Ishikawa (cell line): ENCODE measurements at regions not wholly inside any gene's neighbourhood (a gene's known extent, or its start where the extent isn't known, plus 50 kb on each side); places are given as distances from the start of the nearest gene placed in this dataset.

Source experiments
- CEBPB ChIP-seq: IDR thresholded peaks from 2 replicates; pipeline ENCODE4 v1.6.1; 2012
- CREB1 ChIP-seq: IDR thresholded peaks from 2 replicates; pipeline ENCODE4 v1.6.1; 2012; ENCODE audit warnings: low read depth
- EGR1 ChIP-seq: IDR thresholded peaks from 2 replicates; pipeline ENCODE4 v1.6.1; 2012
- EP300 ChIP-seq: IDR thresholded peaks from 2 replicates; pipeline ENCODE4 v1.6.1; 2012; ENCODE audit warnings: borderline replicate concordance
- FOXM1 ChIP-seq: IDR thresholded peaks from 2 replicates; pipeline ENCODE4 v1.6.1; 2012; ENCODE audit warnings: low read depth, borderline replicate concordance
- NFIC ChIP-seq: IDR thresholded peaks from 2 replicates; pipeline ENCODE4 v1.6.1; 2012
- RAD21 ChIP-seq: IDR thresholded peaks from 2 replicates; pipeline ENCODE4 v1.6.1; 2012; ENCODE audit warnings: low read depth
- TAF1 ChIP-seq: IDR thresholded peaks from 2 replicates; pipeline ENCODE4 v1.6.1; 2012; ENCODE audit warnings: low read depth, mild to moderate bottlenecking
- TCF12 ChIP-seq: IDR thresholded peaks from 2 replicates; pipeline ENCODE4 v1.6.1; 2012; ENCODE audit warnings: low read depth
- TEAD4 ChIP-seq: IDR thresholded peaks from 2 replicates; pipeline ENCODE4 v1.6.1; 2012
- YY1 ChIP-seq: IDR thresholded peaks from 2 replicates; pipeline ENCODE4 v1.6.1; 2012; ENCODE audit warnings: low read depth
- ZBTB7A ChIP-seq: IDR thresholded peaks from 2 replicates; pipeline ENCODE4 v1.6.1; 2012; ENCODE audit warnings: low read depth
- TF ChIP-seq, protein P1 (sequence below): IDR thresholded peaks from 2 replicates; pipeline ENCODE4 v1.6.1; 2012; ENCODE audit warnings: low read depth, mild to moderate bottlenecking
- TF ChIP-seq, protein P2 (sequence below): IDR thresholded peaks from 2 replicates; pipeline ENCODE4 v1.6.1; 2012
- TF ChIP-seq, protein P3 (sequence below): IDR thresholded peaks from 2 replicates; pipeline ENCODE4 v1.6.1; 2012

DNA sequence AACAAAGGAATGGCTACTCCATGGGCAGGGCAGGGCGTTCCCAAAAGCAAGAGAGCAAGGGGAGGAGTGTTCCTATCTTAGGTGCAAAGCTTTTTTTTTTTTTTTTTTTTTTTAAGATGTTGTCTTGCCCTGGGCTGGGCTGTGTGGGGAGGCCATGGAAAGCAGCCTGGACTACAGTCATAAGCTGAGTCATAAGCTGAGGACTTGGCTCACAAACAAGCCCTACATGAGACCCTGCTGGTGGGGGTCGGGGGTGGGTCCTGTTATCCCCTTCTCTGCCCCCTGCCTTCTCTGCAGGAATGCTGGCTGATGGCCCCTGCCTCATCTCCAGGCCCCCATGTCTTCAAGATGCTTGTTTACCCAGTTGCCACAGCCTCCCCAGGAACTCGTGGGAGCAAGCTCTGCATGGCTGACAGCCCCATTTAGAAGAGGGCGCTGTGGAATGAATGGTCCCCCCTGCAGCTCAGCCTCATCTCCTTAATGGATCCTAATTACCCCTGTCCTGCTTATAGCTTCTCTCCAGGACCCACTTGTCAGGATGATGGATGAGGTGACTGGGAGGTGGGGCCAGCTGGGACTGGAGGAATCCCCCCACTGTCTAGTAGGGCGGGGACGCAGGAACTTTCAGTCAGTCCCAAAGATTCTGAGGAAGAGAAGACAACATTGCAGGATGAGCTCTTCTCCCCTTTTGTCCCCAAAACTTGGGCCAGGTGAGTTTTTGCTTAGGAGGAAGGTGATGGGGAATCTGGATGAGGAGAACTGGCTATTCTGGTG, 340.8 kb upstream of the PODXL start:
- TF ChIP-seq YY1 (no peak), CREB1 (no peak), TEAD4 (no peak), TAF1 (no peak), EP300 (no peak), TCF12 (no peak), CEBPB (no peak), FOXM1 (no peak), RAD21 (no peak)
- TF ChIP-seq, protein P1, sequence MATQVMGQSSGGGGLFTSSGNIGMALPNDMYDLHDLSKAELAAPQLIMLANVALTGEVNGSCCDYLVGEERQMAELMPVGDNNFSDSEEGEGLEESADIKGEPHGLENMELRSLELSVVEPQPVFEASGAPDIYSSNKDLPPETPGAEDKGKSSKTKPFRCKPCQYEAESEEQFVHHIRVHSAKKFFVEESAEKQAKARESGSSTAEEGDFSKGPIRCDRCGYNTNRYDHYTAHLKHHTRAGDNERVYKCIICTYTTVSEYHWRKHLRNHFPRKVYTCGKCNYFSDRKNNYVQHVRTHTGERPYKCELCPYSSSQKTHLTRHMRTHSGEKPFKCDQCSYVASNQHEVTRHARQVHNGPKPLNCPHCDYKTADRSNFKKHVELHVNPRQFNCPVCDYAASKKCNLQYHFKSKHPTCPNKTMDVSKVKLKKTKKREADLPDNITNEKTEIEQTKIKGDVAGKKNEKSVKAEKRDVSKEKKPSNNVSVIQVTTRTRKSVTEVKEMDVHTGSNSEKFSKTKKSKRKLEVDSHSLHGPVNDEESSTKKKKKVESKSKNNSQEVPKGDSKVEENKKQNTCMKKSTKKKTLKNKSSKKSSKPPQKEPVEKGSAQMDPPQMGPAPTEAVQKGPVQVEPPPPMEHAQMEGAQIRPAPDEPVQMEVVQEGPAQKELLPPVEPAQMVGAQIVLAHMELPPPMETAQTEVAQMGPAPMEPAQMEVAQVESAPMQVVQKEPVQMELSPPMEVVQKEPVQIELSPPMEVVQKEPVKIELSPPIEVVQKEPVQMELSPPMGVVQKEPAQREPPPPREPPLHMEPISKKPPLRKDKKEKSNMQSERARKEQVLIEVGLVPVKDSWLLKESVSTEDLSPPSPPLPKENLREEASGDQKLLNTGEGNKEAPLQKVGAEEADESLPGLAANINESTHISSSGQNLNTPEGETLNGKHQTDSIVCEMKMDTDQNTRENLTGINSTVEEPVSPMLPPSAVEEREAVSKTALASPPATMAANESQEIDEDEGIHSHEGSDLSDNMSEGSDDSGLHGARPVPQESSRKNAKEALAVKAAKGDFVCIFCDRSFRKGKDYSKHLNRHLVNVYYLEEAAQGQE = no peak
- TF ChIP-seq, protein P2, sequence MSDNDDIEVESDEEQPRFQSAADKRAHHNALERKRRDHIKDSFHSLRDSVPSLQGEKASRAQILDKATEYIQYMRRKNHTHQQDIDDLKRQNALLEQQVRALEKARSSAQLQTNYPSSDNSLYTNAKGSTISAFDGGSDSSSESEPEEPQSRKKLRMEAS = no peak
- TF ChIP-seq, protein P3, sequence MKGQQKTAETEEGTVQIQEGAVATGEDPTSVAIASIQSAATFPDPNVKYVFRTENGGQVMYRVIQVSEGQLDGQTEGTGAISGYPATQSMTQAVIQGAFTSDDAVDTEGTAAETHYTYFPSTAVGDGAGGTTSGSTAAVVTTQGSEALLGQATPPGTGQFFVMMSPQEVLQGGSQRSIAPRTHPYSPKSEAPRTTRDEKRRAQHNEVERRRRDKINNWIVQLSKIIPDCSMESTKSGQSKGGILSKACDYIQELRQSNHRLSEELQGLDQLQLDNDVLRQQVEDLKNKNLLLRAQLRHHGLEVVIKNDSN = no peak

DNA sequence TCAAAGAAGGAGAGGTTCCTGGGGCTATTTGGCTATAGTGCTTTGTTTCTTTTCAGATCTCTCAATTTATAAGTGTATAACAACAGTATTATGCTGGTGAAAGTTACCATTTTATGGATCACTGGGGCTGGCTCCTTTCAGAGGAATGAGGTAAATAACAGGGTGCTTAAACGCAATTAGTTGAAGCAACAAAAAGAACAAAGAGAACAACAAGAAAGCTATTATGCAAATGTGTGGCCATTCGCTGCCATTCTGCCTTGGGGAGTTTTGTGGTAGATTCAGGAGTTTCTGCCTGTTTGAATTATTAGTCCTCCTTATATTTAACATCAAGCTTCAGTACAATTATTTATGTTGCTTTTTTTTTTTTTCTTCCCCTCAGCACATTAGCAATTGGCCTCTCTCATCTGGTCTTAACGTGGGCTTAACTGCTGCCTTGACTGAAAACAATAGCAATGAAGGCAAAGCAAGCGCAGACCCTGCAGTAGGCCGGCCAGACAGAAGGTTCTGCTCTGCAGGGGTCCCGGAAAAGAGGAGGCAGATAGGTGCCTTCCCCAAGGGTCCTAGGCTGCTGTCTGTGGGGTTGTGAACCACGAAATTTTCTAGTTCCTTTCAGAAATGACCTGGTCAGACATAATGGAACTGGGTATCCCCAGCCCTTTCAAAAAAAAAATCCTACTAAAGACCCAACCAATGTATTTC, 339.9 kb upstream of the PODXL start:
- TF ChIP-seq CEBPB = no peak
- TF ChIP-seq, protein P3 = no peak
- no peak for TF ChIP-seq RAD21
- TF ChIP-seq TAF1 = no peak
- no peak for TF ChIP-seq EGR1
- TF ChIP-seq, protein P1 = no peak
- TF ChIP-seq ZBTB7A = no peak
- no peak for TF ChIP-seq CREB1
- no peak for TF ChIP-seq TEAD4
- no peak for TF ChIP-seq NFIC
- TF ChIP-seq EP300 = no peak

DNA sequence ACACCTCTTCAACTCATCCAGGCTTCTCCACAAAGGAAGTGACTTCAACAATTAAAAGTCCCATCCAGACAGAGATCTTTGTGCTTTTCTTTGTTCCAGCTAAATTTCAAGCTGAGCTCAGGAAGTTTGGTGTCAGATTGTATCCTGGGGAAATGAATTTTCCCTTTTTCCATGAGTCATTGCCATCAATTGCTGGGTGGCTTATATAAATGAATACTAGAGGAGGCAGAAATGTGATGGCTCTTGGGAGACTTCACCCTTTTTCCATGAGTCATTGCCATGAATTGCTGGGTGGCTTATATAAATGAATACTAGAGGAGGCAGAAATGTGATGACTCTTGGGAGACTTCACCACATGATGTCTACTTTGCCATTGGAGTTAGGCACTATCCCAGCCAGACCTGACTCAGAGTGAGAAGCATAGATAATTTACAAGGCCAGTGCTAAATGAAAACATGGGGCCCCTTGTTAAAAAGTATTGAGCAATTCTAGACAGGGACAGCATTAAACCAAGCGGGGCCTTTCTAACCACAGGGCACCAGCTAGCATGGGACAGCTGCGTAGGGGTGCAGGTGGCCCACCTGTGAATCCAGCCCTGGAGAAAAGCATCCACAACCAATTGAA, 339.2 kb upstream of the PODXL start:
- TF ChIP-seq TEAD4 (no peak), ZBTB7A (no peak), TCF12 (no peak), EP300 (no peak), YY1 (no peak), NFIC (no peak), CREB1 (no peak), FOXM1 (no peak), RAD21 (no peak), TAF1 (no peak), EGR1 (no peak), CEBPB (no peak)
- TF ChIP-seq, protein P2 = no peak
- TF ChIP-seq, protein P3 = no peak
- TF ChIP-seq, protein P1 = no peak
